Smooth muscle cell (in vitro differentiated cells): ENCODE measurements at regions not wholly inside any gene's neighbourhood (a gene's known extent, or its start where the extent isn't known, plus 50 kb on each side); places are given as distances from the start of the nearest gene placed in this dataset.

Source experiments
- DNase-seq: peaks from one replicate; lab custom pipeline; 2025; ENCODE audit not compliant: unreplicated experiment; lab: John Stamatoyannopoulos, UW
- H2AFZ ChIP-seq: fragments of 200-600 bp; sonication (generic); 2 replicates; pipeline ENCODE4 v1.6.0; 2016; ENCODE audit warnings: antibody characterized with exemption, low read depth, mild to moderate bottlenecking
- H3F3A ChIP-seq: fragments of 200-600 bp; sonication (generic); 2 replicates; pipeline ENCODE4 v1.6.0; 2017; ENCODE audit warnings: antibody characterized with exemption, low read depth
- H3K27ac ChIP-seq: fragments of 200-600 bp; sonication (generic); 2 replicates; pipeline ENCODE4 v1.5.1; 2016; ENCODE audit warnings: low read depth, mild to moderate bottlenecking
- H3K27me3 ChIP-seq: fragments of 200-600 bp; sonication (generic); 2 replicates; pipeline ENCODE4 v1.6.1; 2016; ENCODE audit warnings: low read depth, mild to moderate bottlenecking
- H3K36me3 ChIP-seq: fragments of 200-600 bp; sonication (generic); 2 replicates; pipeline ENCODE4 v1.5.1; 2016; ENCODE audit warnings: low read depth
- H3K4me1 ChIP-seq: fragments of 200-600 bp; sonication (generic); 2 replicates; pipeline ENCODE4 v1.5.1; 2016; ENCODE audit warnings: low read depth
- H3K4me2 ChIP-seq: fragments of 200-600 bp; sonication (generic); 2 replicates; pipeline ENCODE4 v1.6.0; 2016; ENCODE audit warnings: mild to moderate bottlenecking
- H3K4me3 ChIP-seq: fragments of 200-600 bp; sonication (generic); 2 replicates; pipeline ENCODE4 v1.5.1; 2016; ENCODE audit warnings: mild to moderate bottlenecking
- H3K79me2 ChIP-seq: fragments of 200-600 bp; sonication (generic); 2 replicates; pipeline ENCODE4 v1.6.0; 2016; ENCODE audit warnings: low read depth, mild to moderate bottlenecking
- H3K9ac ChIP-seq: fragments of 200-600 bp; sonication (generic); 2 replicates; pipeline ENCODE4 v1.6.0; 2016; ENCODE audit warnings: low read depth
- H3K9me3 ChIP-seq: fragments of 200-600 bp; sonication (generic); replicated peaks from 2 replicates; pipeline ENCODE4 v1.5.1; 2016; ENCODE audit warnings: low read depth
- H4K20me1 ChIP-seq: fragments of 200-600 bp; sonication (generic); 2 replicates; pipeline ENCODE4 v1.6.0; 2016; ENCODE audit warnings: low read depth
- WGBS: methylation state at CpG from one replicate; pipeline ENCODE4 v1.1.7; 2016; ENCODE audit warnings: low lambda C conversion rate; 5-methylcytosine and 5-hydroxymethylcytosine counted together
- TF ChIP-seq, protein P1 (sequence below): fragments of 200-600 bp; sonication (generic); IDR thresholded peaks from 2 replicates; pipeline ENCODE4 v1.5.1; 2017; ENCODE audit warnings: borderline replicate concordance, mild to moderate bottlenecking, antibody characterized with exemption; ENCODE audit not compliant: insufficient read depth, poor library complexity, severe bottlenecking

DNA sequence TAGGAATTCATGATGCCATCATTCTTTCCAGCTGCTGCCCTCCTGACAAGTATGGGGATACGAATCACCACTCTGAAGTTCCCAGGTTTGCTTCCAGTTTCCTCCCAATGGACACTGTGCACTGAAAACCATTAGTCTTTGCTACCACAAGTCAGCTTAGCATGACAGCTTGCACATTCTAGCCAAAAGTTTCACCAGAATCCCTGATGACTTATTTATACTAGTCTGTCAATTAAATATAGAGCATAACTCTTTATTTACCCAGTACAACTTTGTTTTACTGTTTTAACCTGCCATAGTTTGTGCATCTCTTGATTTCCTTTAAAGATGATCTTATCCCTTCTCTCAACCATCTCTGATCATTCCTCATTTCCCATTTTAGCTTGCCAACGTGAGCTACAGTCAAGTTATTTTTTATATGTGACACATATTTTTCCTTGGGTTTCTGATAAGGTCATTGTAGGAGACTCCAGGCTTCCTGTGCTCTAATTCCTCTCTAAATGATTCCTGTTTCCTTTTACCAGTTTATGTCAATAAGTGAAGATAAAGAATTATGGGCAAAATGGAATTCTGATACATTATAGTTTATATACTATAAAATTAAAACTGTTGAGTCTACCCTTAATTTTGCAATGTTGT, 167.5 kb upstream of the MEOX2 start:
- TF ChIP-seq, protein P1, sequence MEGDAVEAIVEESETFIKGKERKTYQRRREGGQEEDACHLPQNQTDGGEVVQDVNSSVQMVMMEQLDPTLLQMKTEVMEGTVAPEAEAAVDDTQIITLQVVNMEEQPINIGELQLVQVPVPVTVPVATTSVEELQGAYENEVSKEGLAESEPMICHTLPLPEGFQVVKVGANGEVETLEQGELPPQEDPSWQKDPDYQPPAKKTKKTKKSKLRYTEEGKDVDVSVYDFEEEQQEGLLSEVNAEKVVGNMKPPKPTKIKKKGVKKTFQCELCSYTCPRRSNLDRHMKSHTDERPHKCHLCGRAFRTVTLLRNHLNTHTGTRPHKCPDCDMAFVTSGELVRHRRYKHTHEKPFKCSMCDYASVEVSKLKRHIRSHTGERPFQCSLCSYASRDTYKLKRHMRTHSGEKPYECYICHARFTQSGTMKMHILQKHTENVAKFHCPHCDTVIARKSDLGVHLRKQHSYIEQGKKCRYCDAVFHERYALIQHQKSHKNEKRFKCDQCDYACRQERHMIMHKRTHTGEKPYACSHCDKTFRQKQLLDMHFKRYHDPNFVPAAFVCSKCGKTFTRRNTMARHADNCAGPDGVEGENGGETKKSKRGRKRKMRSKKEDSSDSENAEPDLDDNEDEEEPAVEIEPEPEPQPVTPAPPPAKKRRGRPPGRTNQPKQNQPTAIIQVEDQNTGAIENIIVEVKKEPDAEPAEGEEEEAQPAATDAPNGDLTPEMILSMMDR: no peak
- Histone ChIP-seq H3K79me2 (no peaks in the 10 kb centered on the region), H3K27ac (no peak overlapping the region), H3K4me3 (no peak overlapping the region), H3K4me2 (no peak overlapping the region), H3K9ac (no peak overlapping the region), H3K27me3 (no peaks in the 10 kb centered on the region), H3K9me3 (no peaks in the 10 kb centered on the region), H3F3A (no peaks in the 10 kb centered on the region), H3K36me3 (no peaks in the 10 kb centered on the region), H4K20me1 (no peaks in the 10 kb centered on the region), H2AFZ (no peak overlapping the region), H3K4me1 (peaks cover under 1% of the 10 kb centered on the region)
- WGBS: 84% methylated on average over 2 of the region's 2 CpGs
- no peak for DNase-seq

DNA sequence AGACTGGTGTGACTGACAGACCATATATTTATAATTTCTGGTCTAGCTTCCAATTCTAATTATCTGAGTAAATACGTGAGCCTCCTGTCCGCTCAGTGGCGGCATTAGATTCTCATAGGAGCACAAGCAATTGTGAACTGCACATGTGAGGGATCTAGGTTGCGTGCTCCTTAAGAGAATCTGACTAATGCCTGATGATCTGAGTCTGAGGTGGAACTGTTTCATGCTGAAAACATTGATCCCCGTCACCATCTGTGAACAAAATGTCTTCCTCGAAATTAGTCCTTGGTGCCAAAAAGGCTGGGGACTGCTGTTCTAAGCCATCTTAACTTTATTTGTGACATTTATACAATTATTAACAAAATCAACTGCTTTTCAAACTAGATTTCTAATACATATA, 164.7 kb upstream of the MEOX2 start:
- DNase-seq: no peak
- no peaks in the 10 kb centered on the region for H3F3A ChIP-seq
- no peak overlapping the region for H3K27ac ChIP-seq
- WGBS: 92% methylated on average over 6 of the region's 6 CpGs
- no peak overlapping the region for H2AFZ ChIP-seq
- TF ChIP-seq, protein P1: no peak
- H4K20me1 ChIP-seq: no peaks in the 10 kb centered on the region
- no peaks in the 10 kb centered on the region for H3K79me2 ChIP-seq
- no peak overlapping the region for H3K9ac ChIP-seq
- peaks cover 4% of the 10 kb centered on the region for H3K4me1 ChIP-seq
- no peak overlapping the region for H3K4me3 ChIP-seq
- no peaks in the 10 kb centered on the region for H3K27me3 ChIP-seq
- no peak overlapping the region for H3K4me2 ChIP-seq
- H3K36me3 ChIP-seq: no peaks in the 10 kb centered on the region
- H3K9me3 ChIP-seq: no peaks in the 10 kb centered on the region

DNA sequence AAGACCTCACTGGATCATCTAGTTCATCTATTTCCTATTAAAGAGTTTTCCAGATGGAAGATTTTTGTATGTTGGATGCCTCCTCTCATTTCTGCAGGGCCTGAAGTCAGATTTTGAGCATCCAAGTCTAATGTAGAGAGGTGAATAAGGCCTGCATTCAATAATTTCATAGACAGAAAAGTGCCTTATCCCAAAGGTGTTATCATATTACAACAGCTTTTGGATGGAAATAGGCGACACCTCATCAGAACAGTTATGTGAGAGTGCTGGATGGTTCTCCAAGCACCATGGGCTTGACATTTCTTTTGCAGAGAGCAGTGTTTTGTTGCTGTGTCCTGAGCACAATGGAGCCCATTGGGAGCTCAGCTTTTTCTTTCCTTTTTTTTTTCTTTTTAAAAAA, 162.4 kb upstream of the MEOX2 start:
- WGBS: 100% methylated on average over 1 of the region's 1 CpG
- H3K36me3 ChIP-seq: no peaks in the 10 kb centered on the region
- H3K4me1 ChIP-seq: peaks cover 4% of the 10 kb centered on the region
- H2AFZ ChIP-seq: no peak overlapping the region
- H3K27ac ChIP-seq: no peak overlapping the region
- H3K9ac ChIP-seq: no peak overlapping the region
- no peaks in the 10 kb centered on the region for H3F3A ChIP-seq
- no peaks in the 10 kb centered on the region for H3K27me3 ChIP-seq
- no peaks in the 10 kb centered on the region for H3K79me2 ChIP-seq
- no peak overlapping the region for H3K4me3 ChIP-seq
- TF ChIP-seq, protein P1: no peak
- DNase-seq: no peak
- no peaks in the 10 kb centered on the region for H4K20me1 ChIP-seq
- no peaks in the 10 kb centered on the region for H3K9me3 ChIP-seq
- no peak overlapping the region for H3K4me2 ChIP-seq

DNA sequence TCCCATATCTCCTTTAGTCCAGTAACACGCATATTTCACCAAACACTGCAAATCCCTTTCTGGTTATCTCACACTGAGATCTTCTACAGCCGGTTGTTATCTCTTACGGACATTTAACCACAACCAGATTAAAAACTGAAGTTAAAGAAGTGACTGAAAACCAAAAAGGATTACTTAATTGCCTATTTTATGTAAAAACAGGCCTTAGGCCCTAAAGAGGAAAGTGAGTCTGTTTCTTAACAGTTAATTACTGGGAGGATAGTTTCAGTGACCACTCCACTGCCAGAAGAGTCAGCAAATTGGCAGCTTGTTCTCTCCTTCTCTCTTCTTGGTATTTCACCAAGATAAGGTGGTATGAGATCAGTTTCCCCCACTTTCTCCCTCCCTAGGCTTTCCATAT, 161.9 kb upstream of the MEOX2 start:
- H3K79me2 ChIP-seq: no peaks in the 10 kb centered on the region
- TF ChIP-seq, protein P1: no peak
- H3K4me3 ChIP-seq: no peak overlapping the region
- no peak overlapping the region for H3K4me2 ChIP-seq
- 2% methylated on average over 3 of the region's 3 CpGs for WGBS
- H3K9ac ChIP-seq: no peak overlapping the region
- H2AFZ ChIP-seq: peak overlapping the region; percentile 83
- no peaks in the 10 kb centered on the region for H3F3A ChIP-seq
- H3K27ac ChIP-seq: peak overlapping the region; percentile 16
- H4K20me1 ChIP-seq: no peaks in the 10 kb centered on the region
- no peaks in the 10 kb centered on the region for H3K9me3 ChIP-seq
- no peaks in the 10 kb centered on the region for H3K36me3 ChIP-seq
- peaks cover 4% of the 10 kb centered on the region for H3K4me1 ChIP-seq
- DNase-seq: no peak
- H3K27me3 ChIP-seq: no peaks in the 10 kb centered on the region
